D721Med (cell line): ENCODE measurements at regions not wholly inside any gene's neighbourhood (a gene's known extent, or its start where the extent isn't known, plus 50 kb on each side); places are given as distances from the start of the nearest gene placed in this dataset.

ENCODE experiments used
- DNase-seq: peaks from one replicate; pipeline ENCODE4 v3.0.0; 2011; ENCODE audit warnings: low spot score; ENCODE audit not compliant: insufficient read length
- FAIRE-seq: peaks from 2 replicates; lab custom pipeline; 2011; peaks lifted over from hg19 to GRCh38; lab: Jason Lieb, UNC
- TF ChIP-seq, protein P1 (sequence below): IDR thresholded peaks from 2 replicates; pipeline ENCODE4 v1.5.1; 2012; ENCODE audit warnings: mild to moderate bottlenecking, control low read depth; ENCODE audit not compliant: insufficient read depth; ENCODE audit errors: missing control alignments

DNA sequence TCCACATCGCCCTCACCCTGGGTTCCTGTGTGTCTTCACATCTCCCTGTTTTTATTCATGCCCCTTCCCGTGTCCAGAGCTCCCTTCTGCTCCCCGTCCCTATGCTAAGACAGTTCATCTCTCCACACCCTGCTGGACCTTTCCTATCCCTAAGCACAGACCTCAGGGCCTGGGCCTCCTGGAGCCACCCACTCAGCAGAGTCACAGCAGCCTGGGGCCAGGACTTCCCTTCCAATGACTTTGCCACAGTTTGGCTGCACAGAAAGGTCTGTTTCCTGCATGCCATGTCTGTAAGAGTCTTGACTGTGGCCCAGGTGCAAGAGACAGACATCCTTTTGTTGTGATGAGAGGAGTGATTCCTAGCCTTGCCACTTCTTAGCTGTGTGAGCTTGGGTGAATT, 470.7 kb downstream of the TSHZ3 start:
- DNase-seq (no peak), FAIRE-seq (no peak)
- TF ChIP-seq, protein P1, sequence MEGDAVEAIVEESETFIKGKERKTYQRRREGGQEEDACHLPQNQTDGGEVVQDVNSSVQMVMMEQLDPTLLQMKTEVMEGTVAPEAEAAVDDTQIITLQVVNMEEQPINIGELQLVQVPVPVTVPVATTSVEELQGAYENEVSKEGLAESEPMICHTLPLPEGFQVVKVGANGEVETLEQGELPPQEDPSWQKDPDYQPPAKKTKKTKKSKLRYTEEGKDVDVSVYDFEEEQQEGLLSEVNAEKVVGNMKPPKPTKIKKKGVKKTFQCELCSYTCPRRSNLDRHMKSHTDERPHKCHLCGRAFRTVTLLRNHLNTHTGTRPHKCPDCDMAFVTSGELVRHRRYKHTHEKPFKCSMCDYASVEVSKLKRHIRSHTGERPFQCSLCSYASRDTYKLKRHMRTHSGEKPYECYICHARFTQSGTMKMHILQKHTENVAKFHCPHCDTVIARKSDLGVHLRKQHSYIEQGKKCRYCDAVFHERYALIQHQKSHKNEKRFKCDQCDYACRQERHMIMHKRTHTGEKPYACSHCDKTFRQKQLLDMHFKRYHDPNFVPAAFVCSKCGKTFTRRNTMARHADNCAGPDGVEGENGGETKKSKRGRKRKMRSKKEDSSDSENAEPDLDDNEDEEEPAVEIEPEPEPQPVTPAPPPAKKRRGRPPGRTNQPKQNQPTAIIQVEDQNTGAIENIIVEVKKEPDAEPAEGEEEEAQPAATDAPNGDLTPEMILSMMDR: no peak

DNA sequence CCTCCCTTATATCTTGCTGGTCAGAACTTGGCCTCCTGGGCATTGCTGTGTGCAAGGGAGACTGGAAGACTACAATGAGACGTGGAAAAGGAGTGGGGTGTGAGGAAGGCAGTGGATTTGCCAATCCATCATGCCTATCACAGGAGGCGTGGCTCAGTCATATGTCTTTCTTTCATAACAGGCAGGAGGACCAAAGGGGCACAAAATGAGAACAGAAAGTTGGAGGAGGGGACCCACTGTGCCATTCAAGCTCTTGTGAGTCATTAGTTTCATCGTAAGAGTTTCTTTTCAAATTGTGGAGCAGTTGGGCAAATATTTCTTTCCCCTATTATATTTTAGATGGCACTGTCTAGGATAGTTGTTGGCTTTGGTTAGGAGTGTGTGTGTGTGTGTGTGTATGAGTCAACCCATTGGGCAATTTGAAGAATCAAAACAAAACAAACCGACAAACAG, 471.5 kb downstream of the TSHZ3 start:
- FAIRE-seq: no peak
- no peak for DNase-seq
- TF ChIP-seq, protein P1: no peak

DNA sequence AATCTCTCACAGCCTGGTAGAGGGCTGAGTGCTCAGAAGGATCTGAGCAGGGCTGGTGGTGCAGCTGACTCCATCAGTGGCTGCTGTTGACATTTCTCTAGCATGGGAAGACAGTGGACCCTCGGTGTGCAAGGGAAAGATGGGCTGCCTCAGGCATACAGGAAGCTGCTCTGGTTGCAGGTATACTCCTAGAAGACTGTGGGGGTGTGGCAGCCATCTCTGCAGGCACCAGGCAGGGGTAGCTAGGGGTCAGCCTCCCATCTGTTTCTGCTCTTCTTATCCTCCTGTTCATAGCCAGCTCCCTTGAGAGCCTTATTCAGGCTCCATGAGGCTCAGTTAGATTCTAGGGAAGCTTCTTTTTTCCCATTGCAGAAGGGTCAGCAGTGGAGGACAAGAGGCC, 475.5 kb downstream of the TSHZ3 start:
- TF ChIP-seq, protein P1: no peak
- FAIRE-seq (no peak), DNase-seq (no peak)

DNA sequence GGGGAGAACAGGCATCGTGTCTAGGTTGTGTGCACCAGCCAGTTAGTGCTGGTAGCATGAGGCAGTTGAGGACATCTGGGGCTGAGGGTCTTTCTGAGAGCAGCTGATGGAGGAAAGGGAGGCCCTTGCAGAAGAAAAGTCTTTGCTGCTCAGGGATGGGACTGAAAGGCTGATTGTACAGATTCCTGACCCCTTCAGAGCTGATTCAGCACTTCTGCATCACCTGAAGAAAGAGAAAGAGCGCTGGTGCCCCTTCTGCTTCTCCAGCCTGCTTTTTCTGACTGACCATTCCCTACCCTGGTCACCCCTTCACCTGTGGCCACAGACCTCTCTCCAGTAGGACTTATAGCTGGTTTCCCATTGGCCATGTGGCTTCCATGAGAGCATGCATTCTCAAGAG, 476.2 kb downstream of the TSHZ3 start:
- TF ChIP-seq, protein P1: no peak
- DNase-seq (no peak), FAIRE-seq (no peak)

DNA sequence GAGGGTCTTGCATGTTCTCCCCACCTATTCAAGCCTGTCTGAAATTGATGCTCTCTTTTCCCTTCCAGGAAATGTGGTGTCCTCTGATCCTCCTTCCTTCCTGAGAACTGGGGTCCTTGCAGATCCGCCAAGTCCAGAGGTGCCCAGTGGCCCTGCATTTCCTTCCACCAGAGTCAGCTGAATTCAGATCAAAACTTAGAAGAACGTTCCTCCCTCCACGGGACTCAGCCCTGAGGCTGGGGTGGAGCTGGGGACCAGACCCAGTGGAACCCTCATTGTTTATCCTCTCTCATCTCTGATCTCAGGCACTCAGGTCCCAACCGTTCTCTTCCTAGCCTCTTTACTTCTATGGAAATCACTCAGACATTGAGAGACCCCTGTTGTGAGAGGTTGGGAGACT, 477.3 kb downstream of the TSHZ3 start:
- TF ChIP-seq, protein P1: no peak
- DNase-seq (no peak), FAIRE-seq (no peak)

DNA sequence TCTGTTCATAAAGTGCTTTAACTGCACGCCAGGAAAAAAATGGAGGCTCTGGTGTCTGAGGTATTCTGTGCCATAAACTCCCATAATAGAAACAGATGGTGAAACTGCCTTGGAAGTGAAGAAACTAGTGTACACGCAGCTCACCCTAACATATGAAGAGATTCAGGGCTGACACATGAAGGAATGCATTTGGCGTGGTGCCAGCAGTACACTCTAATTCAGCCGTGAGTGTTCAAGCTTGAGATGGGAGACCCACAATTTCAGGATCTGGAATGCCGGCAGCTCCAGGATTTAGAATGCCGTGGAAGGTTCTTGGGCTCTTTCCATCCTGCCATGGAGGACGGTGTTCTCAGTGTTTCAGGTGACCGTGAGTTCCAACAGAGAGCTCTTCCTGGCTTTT, 478.4 kb downstream of the TSHZ3 start:
- TF ChIP-seq, protein P1: no peak
- FAIRE-seq (no peak), DNase-seq (no peak)

DNA sequence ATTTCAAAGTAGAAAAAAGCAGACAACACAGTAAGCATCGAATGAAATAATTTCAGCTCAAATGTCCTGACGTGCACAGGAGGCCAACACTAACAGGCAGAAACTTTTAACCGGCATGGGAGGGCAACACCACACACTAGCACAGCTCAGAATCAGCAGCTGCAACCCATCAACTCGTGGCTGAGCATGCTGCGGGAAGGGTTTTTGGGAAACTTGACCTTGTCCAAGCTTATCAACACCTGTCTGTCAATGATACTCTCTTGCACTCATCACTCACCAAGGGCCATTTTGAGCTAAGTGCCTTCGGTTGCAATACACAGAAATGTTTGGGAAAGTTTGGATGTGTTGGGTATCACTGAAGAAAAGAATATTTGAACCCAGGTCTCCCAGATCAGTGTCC, 483.7 kb downstream of the TSHZ3 start:
- FAIRE-seq (no peak), DNase-seq (no peak)
- TF ChIP-seq, protein P1: no peak
